RWPE1 (cell line): ENCODE measurements at regions not wholly inside any gene's neighbourhood (a gene's known extent, or its start where the extent isn't known, plus 50 kb on each side); places are given as distances from the start of the nearest gene placed in this dataset.

Source experiments
- CTCF ChIA-PET: fragments of 350-600 bp; sonication (Branson Sonifier 250); formaldehyde crosslinking; extraction: SDS; loops from one replicate; lab custom pipeline; 2021; lab: Yijun Ruan, JAX
- POLR2A ChIA-PET: fragments of 400-600 bp; formaldehyde crosslinking; extraction: SDS; loops from one replicate; lab custom pipeline; 2020; ENCODE audit warnings: antibody characterized with exemption; ENCODE audit not compliant: low non-redundant PET; lab: Yijun Ruan, JAX
- DNase-seq: peaks from one replicate; pipeline ENCODE4 v3.0.0; 2012; ENCODE audit warnings: low spot score
- H3K27ac ChIP-seq: fragments of 450-650 bp; 2 replicates; pipeline ENCODE4 v1.5.1; 2017
- TF ChIP-seq, protein P1 (sequence below): fragments of 450-650 bp; conservative IDR thresholded peaks from 2 replicates; pipeline ENCODE4 v1.5.1; 2017; ENCODE audit warnings: low read depth, mild to moderate bottlenecking

DNA sequence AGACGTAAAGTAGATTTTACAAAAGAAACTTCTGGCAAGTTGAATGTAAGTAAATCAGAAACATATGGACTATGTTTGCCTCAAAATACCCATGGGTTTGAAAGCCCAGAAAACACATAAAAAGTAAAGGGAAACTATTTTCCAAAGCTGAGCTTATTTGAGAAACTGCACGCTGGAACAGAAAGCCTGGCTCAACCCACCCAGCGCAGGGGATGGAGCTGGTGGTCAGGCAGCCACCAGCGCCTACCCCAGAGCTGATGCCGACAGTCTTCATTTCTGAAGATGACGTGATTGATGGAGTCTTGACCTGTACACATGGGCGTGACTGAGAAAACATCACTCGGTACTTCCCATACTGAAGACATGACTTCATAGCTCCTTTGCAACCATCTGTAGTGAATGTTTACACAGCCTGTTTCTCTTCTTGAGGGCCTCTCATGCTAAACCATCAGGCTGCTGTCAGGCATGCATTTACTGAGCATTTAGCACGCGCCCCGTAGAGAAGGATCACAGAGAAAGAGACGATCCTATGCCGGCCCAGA lies 232.6 kb upstream of the AUTS2 start:
- ChIA-PET CTCF (interaction anchor here (0.5 kb wide), 1 partner anchor 8 kb away, joined by 3 read pairs; no protein-coding TSS in a partner anchor), POLR2A (no interaction called here)
- no peak overlapping the region for H3K27ac ChIP-seq
- DNase-seq: no peak
- TF ChIP-seq, protein P1, sequence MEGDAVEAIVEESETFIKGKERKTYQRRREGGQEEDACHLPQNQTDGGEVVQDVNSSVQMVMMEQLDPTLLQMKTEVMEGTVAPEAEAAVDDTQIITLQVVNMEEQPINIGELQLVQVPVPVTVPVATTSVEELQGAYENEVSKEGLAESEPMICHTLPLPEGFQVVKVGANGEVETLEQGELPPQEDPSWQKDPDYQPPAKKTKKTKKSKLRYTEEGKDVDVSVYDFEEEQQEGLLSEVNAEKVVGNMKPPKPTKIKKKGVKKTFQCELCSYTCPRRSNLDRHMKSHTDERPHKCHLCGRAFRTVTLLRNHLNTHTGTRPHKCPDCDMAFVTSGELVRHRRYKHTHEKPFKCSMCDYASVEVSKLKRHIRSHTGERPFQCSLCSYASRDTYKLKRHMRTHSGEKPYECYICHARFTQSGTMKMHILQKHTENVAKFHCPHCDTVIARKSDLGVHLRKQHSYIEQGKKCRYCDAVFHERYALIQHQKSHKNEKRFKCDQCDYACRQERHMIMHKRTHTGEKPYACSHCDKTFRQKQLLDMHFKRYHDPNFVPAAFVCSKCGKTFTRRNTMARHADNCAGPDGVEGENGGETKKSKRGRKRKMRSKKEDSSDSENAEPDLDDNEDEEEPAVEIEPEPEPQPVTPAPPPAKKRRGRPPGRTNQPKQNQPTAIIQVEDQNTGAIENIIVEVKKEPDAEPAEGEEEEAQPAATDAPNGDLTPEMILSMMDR: no peak

DNA sequence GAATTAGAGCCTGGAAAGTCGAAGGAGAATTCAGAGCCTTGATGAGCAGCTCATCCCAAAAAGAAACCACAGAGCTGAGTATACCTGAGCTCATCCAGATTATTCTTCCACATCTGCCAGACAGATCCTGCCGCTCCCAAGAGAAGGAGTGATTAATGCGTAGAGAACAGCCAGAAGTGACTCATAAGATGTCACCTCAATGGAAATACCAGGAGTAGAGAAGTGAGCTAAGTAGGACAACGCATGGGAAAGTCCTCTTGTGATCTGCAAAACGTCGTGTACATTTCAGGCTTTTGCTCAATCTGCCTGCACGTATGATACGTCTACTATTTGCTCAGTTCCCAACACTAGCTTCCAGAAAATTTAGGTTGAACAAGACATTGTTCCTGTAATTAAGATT lies 230.5 kb upstream of the AUTS2 start:
- POLR2A ChIA-PET: no interaction called here
- TF ChIP-seq, protein P1: no peak

DNA sequence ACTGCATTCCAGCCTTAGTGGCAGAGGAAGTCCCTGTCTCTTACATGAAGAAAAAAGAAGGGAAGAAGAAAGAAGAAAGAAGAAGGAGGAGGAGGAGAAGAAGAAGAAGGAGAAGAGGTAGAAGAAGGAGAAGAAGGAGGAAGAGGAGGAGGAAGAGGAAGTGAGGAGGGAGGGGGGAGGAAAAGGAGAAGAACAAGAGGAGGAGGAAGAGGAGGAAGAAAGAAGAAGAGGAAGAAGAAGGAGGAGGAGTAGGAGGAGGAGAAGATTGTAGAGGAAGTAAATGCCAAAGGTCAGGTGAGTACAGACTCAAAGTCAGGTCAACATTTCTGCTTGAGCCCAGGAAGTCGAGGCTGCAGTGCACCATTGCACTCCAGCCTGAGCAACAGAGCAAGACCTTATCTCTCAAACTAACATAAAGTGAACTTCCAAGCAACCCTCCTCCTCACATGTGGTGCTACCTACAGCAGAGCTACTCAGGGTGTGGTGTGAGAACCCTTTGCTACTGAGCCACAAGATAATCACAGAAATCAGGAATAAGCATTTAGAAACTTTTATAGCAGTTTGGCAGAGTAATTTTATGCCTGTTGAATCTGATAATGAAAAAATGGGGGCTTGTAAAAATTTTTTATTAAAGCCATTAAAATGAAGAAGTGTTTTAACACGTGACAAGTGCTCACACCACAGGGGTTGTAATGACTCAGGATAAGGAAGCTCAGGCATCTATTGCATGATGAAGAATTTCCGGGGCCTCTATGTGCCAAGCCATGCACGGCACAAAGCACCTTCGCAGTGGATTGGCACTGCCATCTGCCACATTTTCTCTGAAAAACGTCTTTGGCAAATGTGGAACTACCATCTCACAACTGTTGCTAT lies 224.9 kb upstream of the AUTS2 start:
- POLR2A ChIA-PET: no interaction called here
- CTCF ChIA-PET: no interaction called here
- H3K27ac ChIP-seq: no peak overlapping the region
- TF ChIP-seq, protein P1: no peak
- no peak for DNase-seq

More for the DNA sequence above, 230.5 kb upstream of the AUTS2 start:
- no peak overlapping the region for H3K27ac ChIP-seq
- DNase-seq: no peak
- CTCF ChIA-PET: interaction anchor here (0.6 kb wide), 1 partner anchor 72 kb away, joined by 3 read pairs; no protein-coding TSS in a partner anchor

DNA sequence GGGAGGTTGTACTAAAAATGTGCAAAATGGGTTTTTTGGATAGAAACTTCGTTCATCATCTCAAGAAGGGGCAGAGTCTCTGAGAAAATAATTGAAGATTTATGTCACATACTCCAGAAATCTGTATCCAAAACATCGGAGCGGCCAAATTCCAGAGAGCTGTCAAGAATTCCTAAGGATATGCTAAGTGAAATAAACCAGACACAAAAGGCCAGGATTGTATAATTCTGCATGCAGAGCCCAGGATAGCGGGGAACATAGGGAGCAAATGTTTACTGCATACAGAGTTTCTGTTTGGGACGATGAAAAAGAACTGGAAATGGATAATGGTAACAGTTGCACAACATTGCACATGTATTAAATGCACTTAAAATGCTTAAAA lies 224.2 kb upstream of the AUTS2 start:
- no peak for DNase-seq
- TF ChIP-seq, protein P1: no peak
- ChIA-PET POLR2A (no interaction called here), CTCF (no interaction called here)
- H3K27ac ChIP-seq: no peak overlapping the region

DNA sequence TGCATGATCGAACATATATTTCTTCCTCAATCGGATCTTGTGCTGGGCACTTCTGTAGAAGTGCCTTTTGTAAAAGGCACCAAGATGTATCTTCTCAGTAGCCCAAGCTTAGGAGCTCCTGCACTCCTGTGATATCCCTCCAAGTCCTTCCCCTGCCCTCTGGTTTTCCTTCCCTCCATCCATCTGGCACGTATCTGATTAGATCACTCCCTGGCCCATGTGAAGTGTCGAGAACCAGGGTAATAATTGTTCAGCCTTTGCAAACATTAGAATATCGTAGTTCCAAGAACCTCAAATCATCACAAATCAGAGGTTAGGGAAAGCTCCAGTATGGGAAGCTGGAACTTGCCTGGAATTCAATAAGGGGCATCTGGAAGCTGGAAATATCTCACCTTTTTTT lies 221.1 kb upstream of the AUTS2 start:
- ChIA-PET CTCF (no interaction called here), POLR2A (no interaction called here)
- TF ChIP-seq, protein P1: no peak
- no peak overlapping the region for H3K27ac ChIP-seq
- no peak for DNase-seq

DNA sequence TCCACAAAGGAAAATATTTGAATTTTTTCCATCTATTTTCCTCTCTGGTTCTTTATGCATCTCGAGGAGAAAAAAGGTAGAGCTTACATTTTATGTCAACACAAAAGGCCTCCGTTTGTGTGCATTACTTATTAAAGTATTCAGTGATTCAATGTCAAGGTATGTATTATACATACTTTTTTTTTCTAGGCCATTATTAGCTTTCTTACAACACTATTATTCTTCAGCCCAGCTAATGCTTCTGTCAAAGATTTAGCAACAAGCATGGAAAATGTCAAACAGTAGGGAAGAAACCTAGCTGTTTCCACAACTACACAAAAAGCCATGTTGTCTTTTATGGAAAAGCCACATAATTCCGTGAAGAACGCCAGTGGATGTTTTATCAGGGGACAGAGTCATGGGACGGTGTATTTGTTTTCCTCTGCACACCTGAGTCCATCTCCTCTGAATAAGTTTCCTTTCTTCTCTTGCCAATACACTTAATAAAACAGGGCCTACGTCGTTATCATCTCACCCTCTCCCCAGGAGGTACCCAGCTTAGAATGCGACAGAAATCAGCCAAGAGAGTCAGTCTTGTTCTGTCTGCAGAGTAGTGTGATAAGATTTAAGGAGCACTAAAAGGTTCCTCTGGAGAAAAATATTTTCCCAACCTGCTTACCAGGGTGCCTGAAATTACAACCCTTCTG lies 209.7 kb upstream of the AUTS2 start:
- ChIA-PET CTCF (no interaction called here), POLR2A (no interaction called here)
- TF ChIP-seq, protein P1: no peak
- H3K27ac ChIP-seq: no peak overlapping the region
- no peak for DNase-seq
